B cell (primary cell): ENCODE measurements at regions not wholly inside any gene's neighbourhood (a gene's known extent, or its start where the extent isn't known, plus 50 kb on each side); places are given as distances from the start of the nearest gene placed in this dataset.

ENCODE experiments used
- ATAC-seq: fragments of 200-7000 bp; cut with Tn5 transposase; one replicate; pipeline ENCODE4 v1.10.0; 2021; ENCODE audit warnings: low read depth, mild to moderate bottlenecking, moderate number of reproducible peaks, moderate library complexity
- CTCF ChIA-PET: fragments of 350-600 bp; sonication (Branson Sonifier 250); formaldehyde crosslinking; loops from one replicate; lab custom pipeline; 2021; ENCODE audit warnings: antibody characterized with exemption, inconsistent platforms; lab: Charles Lee
- POLR2A ChIA-PET: fragments of 350-600 bp; sonication (Branson Sonifier 250); formaldehyde crosslinking; loops from one replicate; lab custom pipeline; 2021; ENCODE audit warnings: antibody characterized with exemption; lab: Charles Lee
- DNase-seq: peaks from one replicate; pipeline ENCODE4 v3.0.0; 2013
- H2AFZ ChIP-seq: 2 replicates; pipeline ENCODE4 v1.6.1; 2012; ENCODE audit warnings: mild to moderate bottlenecking, low read depth, low read length; ENCODE audit not compliant: insufficient read depth, poor library complexity, severe bottlenecking
- H3K27ac ChIP-seq, 2 donors: 1 replicate in 1 of 2; 2 replicates in 1 of 2; pipeline ENCODE4 v1.5.1; 2012 to 2013; ENCODE audit warnings: low read length in 2 of 2, mild to moderate bottlenecking in 2 of 2, moderate library complexity in 1 of 2
- H3K27me3 ChIP-seq, 4 experiments: fragments of 200-600 bp in 1 of 4; sonication (generic) in 1 of 4; replicated peaks in 1 of 4; 1 replicate in 2 of 4; 2 replicates in 2 of 4; pipeline versions ENCODE4 v1.6.1 to v1.7.0; 2013 to 2016; ENCODE audit warnings: low read length in 3 of 4, mild to moderate bottlenecking in 2 of 4, mixed read lengths in 1 of 4, moderate library complexity in 1 of 4; ENCODE audit not compliant: insufficient read depth in 4 of 4, control insufficient read depth in 3 of 4; ENCODE audit errors: control extremely low read depth in 1 of 4
- H3K36me3 ChIP-seq, 2 experiments: replicated peaks in 1 of 2; 1 replicate in 1 of 2; 2 replicates in 1 of 2; pipeline versions ENCODE4 v1.6.1 to v1.7.1; 2013; ENCODE audit warnings: low read length in 1 of 2; ENCODE audit not compliant: insufficient read depth in 2 of 2, control insufficient read depth in 1 of 2; ENCODE audit errors: control extremely low read depth in 1 of 2, extremely low read depth in 1 of 2
- H3K4me1 ChIP-seq, 2 donors: fragments of 200-600 bp in 1 of 2; sonication (generic) in 1 of 2; 1 replicate in 1 of 2; 2 replicates in 1 of 2; pipeline versions ENCODE4 v1.5.1 to v1.6.1; 2013 to 2017; ENCODE audit warnings: low read length in 2 of 2; ENCODE audit not compliant: control insufficient read depth in 2 of 2, insufficient read depth in 2 of 2
- H3K4me2 ChIP-seq: replicated peaks from 2 replicates; pipeline ENCODE3; 2012; ENCODE audit warnings: mild to moderate bottlenecking, low read depth, low read length; ENCODE audit not compliant: poor library complexity, severe bottlenecking
- H3K4me3 ChIP-seq, 5 experiments: fragments of 200-600 bp in 1 of 5; sonication (generic) in 1 of 5; 1 replicate in 3 of 5; 2 replicates in 2 of 5; pipeline versions ENCODE4 v1.5.1 to v1.7.0; 2011 to 2016; ENCODE audit warnings: low read length in 4 of 5, mild to moderate bottlenecking in 4 of 5, low read depth in 2 of 5, control low read depth in 1 of 5, moderate library complexity in 1 of 5; ENCODE audit not compliant: insufficient read depth in 1 of 5; ENCODE audit errors: control extremely low read depth in 1 of 5, extremely low read depth in 1 of 5
- H3K79me2 ChIP-seq: fragments of 200-600 bp; sonication (generic); one replicate; pipeline ENCODE4 v1.6.0; 2016; ENCODE audit warnings: low read length; ENCODE audit not compliant: control insufficient read depth, insufficient read depth
- H3K9ac ChIP-seq: fragments of 200-600 bp; sonication (generic); 2 replicates; pipeline ENCODE4 v1.6.1; 2017; ENCODE audit warnings: mild to moderate bottlenecking, low read length, moderate library complexity
- H3K9me3 ChIP-seq, 3 donors: one replicate each; pipeline versions ENCODE4 v1.6.1 to v1.7.1; 2013; ENCODE audit warnings: low read length in 2 of 3; ENCODE audit not compliant: control insufficient read depth in 2 of 3, insufficient read depth in 1 of 3; ENCODE audit errors: control extremely low read depth in 1 of 3
- H4K20me1 ChIP-seq: 2 replicates; pipeline ENCODE4 v1.6.0; 2012; ENCODE audit warnings: mild to moderate bottlenecking, low read length; ENCODE audit not compliant: insufficient read depth, control insufficient read depth, poor library complexity, severe bottlenecking
- H3K27ac Mint-ChIP-seq: one replicate; pipeline ENCODE4 v1.8.0; 2021; ENCODE audit warnings: mixed read lengths
- H3K27me3 Mint-ChIP-seq: one replicate; pipeline ENCODE4 v1.8.0; 2021; ENCODE audit warnings: mixed read lengths
- H3K4me1 Mint-ChIP-seq: one replicate; pipeline ENCODE4 v1.8.0; 2021; ENCODE audit warnings: mixed read lengths
- H3K4me3 Mint-ChIP-seq: one replicate; pipeline ENCODE4 v1.8.0; 2021; ENCODE audit warnings: mixed read lengths
- H3K9me3 Mint-ChIP-seq: one replicate; pipeline ENCODE4 v1.8.0; 2022; ENCODE audit warnings: mixed read lengths; ENCODE audit not compliant: insufficient read depth
- EZH2 ChIP-seq: IDR thresholded peaks from 2 replicates; pipeline ENCODE4 v1.6.1; 2012; ENCODE audit warnings: borderline replicate concordance, low read depth, mild to moderate bottlenecking, moderate library complexity, low read length; ENCODE audit not compliant: insufficient read depth, poor library complexity, severe bottlenecking
- WGBS: methylation state at CpG from one replicate; pipeline ENCODE4 v1.1.5; 2013; ENCODE audit warnings: missing lambda C conversion rate; ENCODE audit not compliant: insufficient coverage; 5-methylcytosine and 5-hydroxymethylcytosine counted together
- intact Hi-C: fragments of 100-400 bp; cut with micrococcal nuclease; formaldehyde crosslinking; loops from one replicate; pipeline ENCODE4 v1.10.0; 2022
- TF ChIP-seq, protein P1 (sequence below): fragments of 200-600 bp; IDR thresholded peaks from one replicate; pipeline ENCODE4 v1.8.0; 2022; ENCODE audit warnings: antibody characterized with exemption, mild to moderate bottlenecking

- Histone ChIP-seq H3K9me3 (peaks cover 0 to 2% (median 0%) of the 10 kb centered on the region in 3 donors), H3K27ac (no peak overlapping the region), H3K4me2 (no peak overlapping the region), H3K27me3 (no peaks in the 10 kb centered on the region), H3K79me2 (no peaks in the 10 kb centered on the region), H3K9ac (no peak overlapping the region), H3K4me3 (no peak overlapping the region), H4K20me1 (no peaks in the 10 kb centered on the region), H3K36me3 (no peaks in the 10 kb centered on the region), H2AFZ (no peak overlapping the region), H3K4me1 (no peaks in the 10 kb centered on the region)
- Mint-ChIP-seq H3K27me3 (peaks cover 15% of the 10 kb centered on the region), H3K4me1 (no peaks in the 10 kb centered on the region), H3K4me3 (no peak overlapping the region), H3K9me3 (no peaks in the 10 kb centered on the region), H3K27ac (no peak overlapping the region)
- DNase-seq (no peak), ATAC-seq (no peak)
- 100% methylated on average over 1 of the region's 2 CpGs for WGBS
- CTCF ChIA-PET, result interaction anchor here (1.1 kb wide), 1 partner anchor 11 kb away, joined by 3 read pairs; no protein-coding TSS in a partner anchor
- POLR2A ChIA-PET, result no interaction called here
- intact Hi-C loops, result loop anchor here (5.0 kb wide), 1 partner anchor 436 kb away; no protein-coding TSS in a partner anchor
- TF ChIP-seq, protein P1, sequence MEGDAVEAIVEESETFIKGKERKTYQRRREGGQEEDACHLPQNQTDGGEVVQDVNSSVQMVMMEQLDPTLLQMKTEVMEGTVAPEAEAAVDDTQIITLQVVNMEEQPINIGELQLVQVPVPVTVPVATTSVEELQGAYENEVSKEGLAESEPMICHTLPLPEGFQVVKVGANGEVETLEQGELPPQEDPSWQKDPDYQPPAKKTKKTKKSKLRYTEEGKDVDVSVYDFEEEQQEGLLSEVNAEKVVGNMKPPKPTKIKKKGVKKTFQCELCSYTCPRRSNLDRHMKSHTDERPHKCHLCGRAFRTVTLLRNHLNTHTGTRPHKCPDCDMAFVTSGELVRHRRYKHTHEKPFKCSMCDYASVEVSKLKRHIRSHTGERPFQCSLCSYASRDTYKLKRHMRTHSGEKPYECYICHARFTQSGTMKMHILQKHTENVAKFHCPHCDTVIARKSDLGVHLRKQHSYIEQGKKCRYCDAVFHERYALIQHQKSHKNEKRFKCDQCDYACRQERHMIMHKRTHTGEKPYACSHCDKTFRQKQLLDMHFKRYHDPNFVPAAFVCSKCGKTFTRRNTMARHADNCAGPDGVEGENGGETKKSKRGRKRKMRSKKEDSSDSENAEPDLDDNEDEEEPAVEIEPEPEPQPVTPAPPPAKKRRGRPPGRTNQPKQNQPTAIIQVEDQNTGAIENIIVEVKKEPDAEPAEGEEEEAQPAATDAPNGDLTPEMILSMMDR, result no peak
- no peak for TF ChIP-seq EZH2
Measured at GRCh38 chr16:87201790-87202189, 115.4 kb downstream of the C16orf95 start.

DNA sequence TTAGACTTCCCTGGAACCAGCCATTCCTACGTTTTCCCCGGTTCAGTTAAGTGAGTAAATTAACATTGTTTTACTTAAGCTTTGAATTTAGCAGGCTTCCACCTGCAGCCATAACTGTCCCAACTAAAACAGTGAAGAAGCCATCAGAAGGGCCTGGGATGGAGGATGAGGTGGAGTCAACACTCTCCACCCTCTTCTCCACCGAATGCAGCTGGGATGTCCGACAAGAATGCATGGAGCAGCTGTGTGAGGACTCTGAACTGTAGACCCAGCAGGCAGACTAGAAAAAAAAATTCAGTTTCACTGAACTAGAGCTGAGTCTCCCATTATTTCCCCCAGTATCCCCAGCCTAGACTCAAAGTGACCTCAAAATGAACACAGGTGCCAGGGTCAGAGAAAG is 114.8 kb downstream of the C16orf95 start:
- ChIA-PET POLR2A (no interaction called here), CTCF (interaction anchor here (1.1 kb wide), 1 partner anchor 11 kb away, joined by 3 read pairs; no protein-coding TSS in a partner anchor)
- WGBS, result 92% methylated on average over 4 of the region's 4 CpGs
- no peak overlapping the region for H3K4me2 ChIP-seq
- Mint-ChIP-seq H3K27me3 (peaks cover 15% of the 10 kb centered on the region), H3K4me1 (no peaks in the 10 kb centered on the region), H3K4me3 (no peak overlapping the region), H3K27ac (no peak overlapping the region), H3K9me3 (no peaks in the 10 kb centered on the region)
- H3K4me1 ChIP-seq, result no peaks in the 10 kb centered on the region
- intact Hi-C loops, result loop anchor here (5.0 kb wide), 1 partner anchor 435 kb away; no protein-coding TSS in a partner anchor
- no peak overlapping the region for H3K27ac ChIP-seq
- ATAC-seq, result no peak
- no peaks in the 10 kb centered on the region for H3K36me3 ChIP-seq
- H4K20me1 ChIP-seq, result no peaks in the 10 kb centered on the region
- H3K4me3 ChIP-seq, result no peak overlapping the region
- H3K9me3 ChIP-seq, result no peaks in the 10 kb centered on the region
- no peak overlapping the region for H2AFZ ChIP-seq
- no peaks in the 10 kb centered on the region for H3K79me2 ChIP-seq
- DNase-seq, result no peak
- no peak for TF ChIP-seq EZH2
- TF ChIP-seq, protein P1, result no peak
- H3K9ac ChIP-seq, result no peak overlapping the region
- no peaks in the 10 kb centered on the region for H3K27me3 ChIP-seq
